Thyroid gland (tissue), 4 donors: ENCODE measurements at regions not wholly inside any gene's neighbourhood (a gene's known extent, or its start where the extent isn't known, plus 50 kb on each side); places are given as distances from the start of the nearest gene placed in this dataset.

ENCODE experiments used
- POLR2A ChIP-seq, 2 donors: fragments of 450-650 bp; IDR thresholded peaks; one replicate each; pipeline ENCODE4 v1.6.1; 2017; ENCODE audit warnings: antibody characterized with exemption in 2 of 2, mild to moderate bottlenecking in 2 of 2, moderate library complexity in 1 of 2
- TF ChIP-seq, protein P1 (sequence below), 6 experiments: fragments of 200-600 bp in 3 of 6; fragments of 450-650 bp in 3 of 6; sonication (generic) in 3 of 6; IDR thresholded peaks; one replicate each; pipeline ENCODE4 v1.5.1; 2016 to 2019; ENCODE audit warnings: antibody characterized with exemption in 6 of 6, mild to moderate bottlenecking in 2 of 6, inconsistent platforms in 1 of 6, moderate library complexity in 1 of 6

DNA sequence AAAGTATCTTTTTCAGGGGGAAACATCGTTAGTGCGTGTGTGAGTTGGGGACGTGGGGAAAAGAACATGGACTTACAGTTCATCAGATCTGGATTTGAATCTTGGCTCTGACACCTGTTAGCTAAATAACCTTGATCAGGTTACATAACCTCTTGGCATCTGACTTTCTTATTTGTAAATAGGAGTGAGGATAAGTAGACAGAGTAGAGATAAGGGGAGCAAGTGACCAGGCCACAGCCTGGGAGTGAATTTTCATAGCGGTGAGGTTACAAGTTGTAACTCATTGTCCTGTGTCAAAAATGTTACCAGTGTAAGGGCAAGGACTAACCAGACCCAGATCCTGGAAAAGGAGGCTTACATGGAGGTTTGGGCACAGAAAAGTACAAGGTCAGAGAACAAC is 733.5 kb upstream of the MMS22L start:
- TF ChIP-seq, protein P1, sequence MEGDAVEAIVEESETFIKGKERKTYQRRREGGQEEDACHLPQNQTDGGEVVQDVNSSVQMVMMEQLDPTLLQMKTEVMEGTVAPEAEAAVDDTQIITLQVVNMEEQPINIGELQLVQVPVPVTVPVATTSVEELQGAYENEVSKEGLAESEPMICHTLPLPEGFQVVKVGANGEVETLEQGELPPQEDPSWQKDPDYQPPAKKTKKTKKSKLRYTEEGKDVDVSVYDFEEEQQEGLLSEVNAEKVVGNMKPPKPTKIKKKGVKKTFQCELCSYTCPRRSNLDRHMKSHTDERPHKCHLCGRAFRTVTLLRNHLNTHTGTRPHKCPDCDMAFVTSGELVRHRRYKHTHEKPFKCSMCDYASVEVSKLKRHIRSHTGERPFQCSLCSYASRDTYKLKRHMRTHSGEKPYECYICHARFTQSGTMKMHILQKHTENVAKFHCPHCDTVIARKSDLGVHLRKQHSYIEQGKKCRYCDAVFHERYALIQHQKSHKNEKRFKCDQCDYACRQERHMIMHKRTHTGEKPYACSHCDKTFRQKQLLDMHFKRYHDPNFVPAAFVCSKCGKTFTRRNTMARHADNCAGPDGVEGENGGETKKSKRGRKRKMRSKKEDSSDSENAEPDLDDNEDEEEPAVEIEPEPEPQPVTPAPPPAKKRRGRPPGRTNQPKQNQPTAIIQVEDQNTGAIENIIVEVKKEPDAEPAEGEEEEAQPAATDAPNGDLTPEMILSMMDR (IDR thresholded peaks at IDR 0.05) = no peak
- no peak for TF ChIP-seq POLR2A (IDR thresholded peaks at IDR 0.05)
